Right lobe of liver (tissue), 4 donors: ENCODE measurements at regions not wholly inside any gene's neighbourhood (a gene's known extent, or its start where the extent isn't known, plus 50 kb on each side); places are given as distances from the start of the nearest gene placed in this dataset.

ENCODE experiments used
- CTCF ChIP-seq, 4 donors: fragments of 200-600 bp in 3 of 4; fragments of 450-650 bp in 1 of 4; IDR thresholded peaks; one replicate each; pipeline versions ENCODE4 v1.5.1 to v1.8.0; 2016 to 2022; ENCODE audit warnings: antibody characterized with exemption in 4 of 4, mild to moderate bottlenecking in 2 of 4
- POLR2A ChIP-seq: fragments of 450-650 bp; IDR thresholded peaks from one replicate; pipeline ENCODE4 v1.6.1; 2017; ENCODE audit warnings: antibody characterized with exemption, mild to moderate bottlenecking
- donor health status: DM: no; HTN: no; CAD: no.
- donor health status: DM: no; HTN: no; CAD: no.
- donor health status: DM: no; HTN: yes; CAD: no.

GRCh38 chr15:77866186-77866585, 211.3 kb downstream of the TBC1D2B start:
- TF ChIP-seq CTCF (IDR thresholded peaks at IDR 0.05), result no peak
- no peak for TF ChIP-seq POLR2A
